NOMO-1 treated with DMSO at 0.1 percent for 48 hours (cell line): ENCODE measurements at regions not wholly inside any gene's neighbourhood (a gene's known extent, or its start where the extent isn't known, plus 50 kb on each side); places are given as distances from the start of the nearest gene placed in this dataset.

Experiments used
- DNase-seq: peaks from one replicate; lab custom pipeline; 2025; ENCODE audit not compliant: unreplicated experiment; lab: John Stamatoyannopoulos, UW

- no peak for DNase-seq
These were observed 144.3 kb upstream of the MYOCD start for GRCh38 chr17:12521416-12521815.

GRCh38 chr17:12522336-12522735, 143.4 kb upstream of the MYOCD start:
- no peak for DNase-seq

DNA sequence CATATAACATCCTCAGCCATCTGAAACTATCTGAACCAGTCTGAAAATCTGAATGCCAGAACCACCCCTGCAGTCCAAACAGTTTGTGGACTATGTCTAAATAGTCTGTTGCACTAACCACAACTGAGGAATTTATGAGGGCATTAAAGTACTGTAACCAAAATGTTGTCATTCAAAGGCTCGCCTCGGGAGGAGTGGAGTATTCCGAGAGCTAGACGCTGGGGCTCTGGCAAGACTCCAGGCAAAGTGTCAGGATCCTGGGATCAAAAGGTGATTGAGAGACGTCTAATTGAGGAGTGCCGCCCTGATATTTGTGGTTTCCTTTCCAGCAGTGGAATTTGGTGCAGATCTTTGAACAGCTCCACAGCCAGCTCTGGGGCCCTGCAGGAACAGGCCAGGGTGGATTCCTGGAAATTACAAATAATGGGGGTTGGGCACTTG, 142.9 kb upstream of the MYOCD start:
- no peak for DNase-seq

DNA sequence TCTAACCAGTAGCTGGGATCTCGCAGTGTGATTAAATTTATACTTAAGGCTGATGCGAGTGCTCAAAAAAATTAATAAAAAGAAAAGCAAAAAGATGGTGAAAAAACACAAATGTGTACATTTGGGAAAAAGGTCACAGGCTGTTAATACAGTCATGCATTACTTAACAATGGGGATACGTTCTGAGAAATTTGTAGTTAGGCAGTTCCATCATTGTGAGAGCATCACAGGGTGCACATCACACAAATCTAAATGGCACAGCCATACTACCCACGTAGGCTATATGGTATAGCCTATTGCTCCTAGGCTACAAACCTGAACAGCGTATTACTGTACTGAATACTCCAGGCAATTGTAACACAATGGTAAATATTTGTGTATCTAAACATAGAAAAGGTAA, 142.4 kb upstream of the MYOCD start:
- no peak for DNase-seq

GRCh38 chr17:12528036-12528435, 137.7 kb upstream of the MYOCD start:
- no peak for DNase-seq

DNA sequence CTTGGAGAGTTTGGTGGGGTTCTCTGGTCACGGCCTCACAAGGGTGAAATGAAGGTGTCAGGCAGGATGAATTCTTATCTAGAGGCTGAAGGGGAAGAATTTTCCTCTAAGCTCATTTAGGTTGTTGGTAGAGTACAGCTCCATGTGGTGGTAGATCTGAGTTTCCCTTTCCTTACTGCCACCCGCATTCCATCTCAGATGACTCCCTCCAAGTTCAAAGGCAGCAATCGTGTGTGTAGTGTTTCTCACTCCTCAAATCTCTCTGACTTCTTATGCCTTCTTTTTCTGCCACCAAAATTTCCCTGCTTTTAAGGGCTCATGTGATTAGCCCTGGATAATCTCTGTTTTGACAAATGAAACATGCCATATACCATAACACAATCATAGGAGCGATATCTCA, 135.5 kb upstream of the MYOCD start:
- DNase-seq, result no peak

GRCh38 chr17:12536021-12536420, 129.7 kb upstream of the MYOCD start:
- no peak for DNase-seq

DNA sequence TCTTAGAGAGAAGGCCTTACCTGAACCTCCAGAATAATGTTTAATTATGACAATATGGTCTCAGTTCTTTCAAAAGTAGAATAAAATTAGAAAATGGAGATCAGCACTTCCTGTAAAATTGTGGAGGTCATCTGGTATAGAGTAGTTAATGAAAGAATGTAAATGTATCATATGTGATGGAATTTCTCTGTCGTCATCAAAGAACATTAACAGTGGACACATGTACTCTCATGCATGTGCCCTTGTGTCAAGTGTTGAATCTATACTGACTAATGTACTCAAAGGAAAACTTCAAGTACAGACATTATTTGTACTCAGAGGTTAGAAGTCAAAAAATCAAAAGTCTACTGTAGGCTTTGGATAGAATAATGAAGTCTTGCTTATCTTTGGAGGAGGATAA, 129.2 kb upstream of the MYOCD start:
- DNase-seq, result no peak

- DNase-seq, result no peak
These were observed 128.3 kb upstream of the MYOCD start for GRCh38 chr17:12537436-12537835.

DNA sequence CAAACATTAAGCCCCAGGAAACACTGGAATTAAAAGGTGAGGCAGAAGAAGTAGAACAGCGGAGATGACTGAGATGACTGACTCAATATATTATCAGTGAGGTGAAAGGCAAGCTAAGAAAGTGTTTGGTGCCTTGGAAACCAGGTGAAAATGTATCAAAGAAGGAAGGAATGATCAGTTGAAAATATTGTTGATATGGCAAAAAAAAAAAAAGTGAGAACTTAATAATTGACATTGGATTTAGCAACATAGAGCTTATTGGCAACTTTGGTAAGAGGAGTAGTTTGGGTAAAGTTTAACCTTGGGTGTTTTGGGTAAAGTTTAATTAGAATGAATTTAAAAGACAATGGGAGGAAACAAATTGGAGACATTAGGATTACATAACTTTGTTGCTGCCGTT, 127.7 kb upstream of the MYOCD start:
- DNase-seq, result no peak

DNA sequence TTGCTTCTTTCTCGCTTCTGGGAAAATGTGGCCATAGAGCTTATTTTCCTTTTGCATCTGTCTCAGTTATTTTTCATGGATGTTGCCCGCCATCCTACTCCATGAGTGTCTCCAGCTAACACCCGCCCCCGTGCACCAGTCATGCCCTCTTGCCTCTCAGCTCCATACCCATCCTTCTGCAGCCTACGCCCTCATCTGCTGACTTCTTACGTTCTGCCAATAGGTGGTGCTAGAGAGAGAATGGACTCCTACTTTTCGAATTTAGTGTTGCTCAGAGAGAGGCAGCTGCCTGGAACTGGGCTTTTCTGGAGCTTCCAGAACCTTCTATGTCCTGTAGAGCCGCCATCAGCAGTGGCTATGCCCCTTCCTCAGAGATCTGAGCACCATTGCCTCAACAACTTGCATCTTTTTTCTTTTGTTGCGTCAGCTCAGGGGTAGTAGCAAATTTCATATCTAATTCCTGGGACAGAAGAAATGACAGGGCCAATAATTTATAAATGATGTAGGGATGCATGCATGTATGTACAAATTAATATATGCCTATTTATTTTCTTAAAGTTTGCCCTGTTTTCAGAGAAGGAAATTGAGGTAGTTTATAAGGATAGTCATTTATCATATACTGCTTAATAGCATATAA, 119.7 kb upstream of the MYOCD start:
- DNase-seq, result peak; percentile 30

GRCh38 chr17:12546983-12547382, 118.7 kb upstream of the MYOCD start:
- no peak for DNase-seq

GRCh38 chr17:12547831-12548230, 117.9 kb upstream of the MYOCD start:
- DNase-seq, result no peak

DNA sequence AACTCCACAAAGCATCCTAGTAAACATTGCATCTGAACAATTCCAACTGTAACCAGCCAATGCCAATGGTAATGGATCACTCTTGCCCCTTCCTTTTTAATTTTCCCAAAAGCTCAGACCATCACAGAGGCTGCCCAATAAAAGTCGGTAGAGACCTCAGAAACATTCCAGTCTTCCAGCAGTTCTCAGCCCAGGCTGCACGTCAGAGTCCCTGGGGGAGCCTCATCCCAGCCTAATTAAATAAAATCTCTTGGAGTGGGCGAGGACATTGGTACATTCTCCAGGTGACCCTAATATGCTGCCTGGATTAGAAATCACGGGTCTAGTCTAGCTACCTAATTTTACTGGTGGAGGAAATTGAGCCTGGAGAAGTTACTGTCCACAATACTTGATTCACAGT, 117.1 kb upstream of the MYOCD start:
- DNase-seq, result no peak

- no peak for DNase-seq
These were observed 116.1 kb upstream of the MYOCD start for GRCh38 chr17:12549499-12550041.

GRCh38 chr17:12553625-12554024, 112.1 kb upstream of the MYOCD start:
- no peak for DNase-seq

- no peak for DNase-seq
These were observed 111.4 kb upstream of the MYOCD start for GRCh38 chr17:12554251-12554650.

DNA sequence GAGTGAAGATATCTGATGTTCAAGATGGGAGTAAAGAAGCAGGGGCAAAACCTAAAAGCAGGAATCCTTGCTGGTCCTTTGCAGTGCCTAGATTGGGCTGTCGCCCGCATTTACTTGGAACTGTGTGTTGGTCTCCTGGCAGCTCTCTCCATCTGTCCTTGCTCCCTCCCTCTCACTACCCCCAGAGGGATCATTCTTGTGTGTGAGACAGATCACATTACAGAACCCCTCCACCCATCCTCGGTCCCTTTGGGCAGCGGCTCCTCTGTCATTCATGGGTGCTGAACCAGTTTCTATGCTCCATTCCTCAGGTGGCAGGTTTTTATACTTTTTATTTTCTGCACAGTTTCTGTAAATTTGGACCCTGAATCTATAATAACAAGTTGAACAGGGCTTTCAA, 99.4 kb upstream of the MYOCD start:
- no peak for DNase-seq

DNA sequence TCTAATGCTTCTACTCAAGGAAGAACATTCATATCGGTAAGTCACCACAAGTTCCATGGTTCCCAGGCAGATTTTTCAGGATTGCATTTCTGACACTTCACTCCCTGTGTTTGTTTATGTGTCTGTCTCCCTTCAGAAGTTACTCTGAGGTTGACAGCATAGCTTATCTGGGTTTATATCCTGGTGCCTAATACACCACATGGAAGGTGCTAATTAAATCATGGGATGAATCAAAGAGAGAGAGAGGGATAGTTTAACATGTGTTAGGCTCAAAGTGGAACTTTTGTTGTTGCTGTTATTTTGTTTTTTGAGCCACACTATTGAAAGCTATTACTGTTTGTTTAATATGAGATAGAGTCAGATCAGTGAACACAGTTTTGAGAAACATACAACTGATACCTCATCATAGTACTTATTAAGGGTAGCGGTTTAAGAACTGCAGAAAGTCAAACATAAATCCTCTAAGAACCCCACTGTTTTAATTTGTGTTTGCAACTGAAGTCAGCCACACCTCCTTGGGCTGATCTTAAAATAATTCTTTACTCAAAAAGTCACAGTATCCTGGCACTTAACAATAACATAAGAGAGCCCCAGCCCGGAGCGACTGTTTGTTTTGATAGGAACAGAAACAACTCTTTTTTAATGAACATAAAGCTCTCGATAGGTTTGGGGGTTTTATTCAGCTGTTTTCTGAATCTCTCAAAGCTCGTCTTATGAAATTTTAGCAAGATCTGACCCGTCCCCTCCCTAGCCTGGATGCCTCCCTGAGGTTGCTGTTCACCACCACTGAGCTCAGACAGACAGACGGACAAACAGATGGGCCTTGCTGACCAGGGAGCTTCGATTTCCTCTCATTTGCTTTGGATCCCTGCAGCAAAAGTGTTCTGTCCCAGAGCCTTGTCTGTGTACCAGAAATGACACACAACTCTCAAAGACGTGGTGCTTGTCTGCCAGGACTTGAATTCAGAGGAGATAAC, 98.3 kb upstream of the MYOCD start:
- DNase-seq, result no peak

- DNase-seq, result no peak
These were observed 97.1 kb upstream of the MYOCD start for GRCh38 chr17:12568358-12569251.

GRCh38 chr17:12571606-12572005, 94.1 kb upstream of the MYOCD start:
- no peak for DNase-seq
